NCI-H187 treated with DMSO at 0.1 percent for 48 hours (cell line): ENCODE measurements at regions not wholly inside any gene's neighbourhood (a gene's known extent, or its start where the extent isn't known, plus 50 kb on each side); places are given as distances from the start of the nearest gene placed in this dataset.
"Not testable (repeated sequence)": the region's sequence is repeated elsewhere in the genome, so short reads cannot be mapped to it uniquely, and the experiment has no call there.

Source experiments
- DNase-seq: peaks from one replicate; lab custom pipeline; 2025; lab: John Stamatoyannopoulos, UW

DNA sequence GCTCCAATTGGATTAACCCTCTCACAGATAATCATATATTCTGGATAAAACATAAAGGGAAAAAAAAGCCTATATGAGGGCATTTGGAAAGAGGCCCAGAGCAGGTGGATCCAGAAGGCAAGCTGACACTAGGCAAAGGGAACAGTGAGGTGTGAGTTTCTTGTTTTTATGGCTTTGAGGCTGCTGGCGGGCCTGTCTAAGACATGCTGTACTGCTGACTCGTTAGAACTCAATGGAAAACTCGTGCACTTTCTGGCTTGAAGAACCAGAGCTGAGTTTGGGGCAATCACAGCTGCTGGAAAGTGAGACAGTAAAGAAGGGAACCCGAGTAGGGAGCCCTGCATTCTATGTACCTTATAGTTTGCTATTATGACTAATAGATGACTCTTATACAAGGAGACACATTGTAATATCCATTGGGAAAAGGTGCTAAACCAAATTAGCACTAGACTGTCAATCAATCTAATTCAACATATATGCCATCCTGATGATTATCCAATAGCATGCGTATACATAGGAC lies 637.1 kb downstream of the GATA3 start:
- DNase-seq = no peak

DNA sequence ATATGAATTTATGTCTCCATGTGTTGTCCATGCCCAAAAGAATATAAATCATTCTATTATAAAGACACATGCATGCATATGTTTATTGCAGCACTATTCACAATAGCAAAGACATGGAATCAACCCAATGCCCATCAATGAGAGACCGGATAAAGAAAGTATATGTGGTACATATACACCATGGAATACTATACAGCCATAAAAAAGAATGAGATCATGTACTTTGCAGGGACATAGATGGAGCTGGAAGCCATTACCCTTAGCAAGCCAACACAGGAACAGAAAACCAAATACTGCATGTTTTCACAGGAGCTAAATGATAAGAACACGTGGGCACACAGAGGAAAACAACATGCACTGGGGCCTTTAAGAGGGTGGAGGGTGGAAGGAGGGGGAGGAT lies 639.1 kb downstream of the GATA3 start:
- not testable (repeated sequence) for DNase-seq

DNA sequence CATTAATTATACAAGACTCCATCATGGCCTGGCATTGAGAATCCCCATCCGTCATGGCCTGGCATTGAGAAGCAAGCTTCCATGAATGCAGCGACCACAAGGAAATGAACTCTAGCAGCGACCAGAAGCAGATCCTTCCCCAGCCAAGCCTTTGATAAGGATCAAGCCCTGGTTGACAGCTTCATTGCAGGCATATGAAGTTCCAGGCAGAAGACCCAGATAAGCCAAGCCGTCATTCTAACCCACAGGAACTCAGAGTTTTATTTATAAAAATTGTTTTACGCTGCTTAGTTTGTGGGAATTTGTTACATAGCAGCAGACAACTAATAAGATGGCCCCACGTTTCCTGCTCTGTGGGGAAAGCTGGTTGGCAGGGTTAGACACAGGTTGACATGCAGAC lies 642.3 kb downstream of the GATA3 start:
- DNase-seq = no peak

DNA sequence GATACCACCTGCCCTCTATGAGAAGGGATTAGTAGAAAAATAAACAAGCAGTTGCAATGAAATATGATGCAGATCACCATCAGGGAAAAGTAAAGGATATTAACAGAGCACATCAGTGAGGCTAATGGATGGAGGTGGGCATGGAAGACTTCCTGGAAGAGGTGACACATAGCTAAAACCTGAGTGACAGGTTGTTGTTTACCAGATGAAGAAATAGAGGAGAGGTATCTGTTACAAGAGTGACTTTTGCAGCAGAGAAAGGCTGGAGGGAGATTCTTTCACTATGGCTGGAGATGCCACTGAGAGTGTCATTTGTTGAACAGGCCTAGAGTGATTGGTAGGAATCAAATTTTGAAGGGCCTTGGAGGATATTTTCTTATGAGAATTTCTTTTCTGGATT lies 646.2 kb downstream of the GATA3 start:
- no peak for DNase-seq

DNA sequence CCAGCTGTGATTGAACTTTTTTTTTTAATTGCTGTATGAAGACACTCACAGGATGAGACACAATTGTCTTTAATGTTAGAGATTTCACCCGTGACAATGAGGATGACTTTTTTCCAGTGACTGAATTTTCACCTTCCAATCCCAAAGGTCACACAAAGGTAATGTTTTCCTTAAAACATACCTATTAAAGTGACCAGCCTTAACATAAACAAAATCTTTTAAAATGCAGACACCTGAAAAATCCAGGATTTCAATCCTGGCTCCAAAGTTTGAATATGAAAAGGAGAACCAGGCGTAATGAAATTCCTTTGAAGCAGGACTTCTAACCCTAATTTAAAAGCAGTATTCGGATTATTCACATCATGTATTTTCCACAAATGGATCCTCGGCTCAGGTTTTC lies 647.7 kb downstream of the GATA3 start:
- DNase-seq = no peak

DNA sequence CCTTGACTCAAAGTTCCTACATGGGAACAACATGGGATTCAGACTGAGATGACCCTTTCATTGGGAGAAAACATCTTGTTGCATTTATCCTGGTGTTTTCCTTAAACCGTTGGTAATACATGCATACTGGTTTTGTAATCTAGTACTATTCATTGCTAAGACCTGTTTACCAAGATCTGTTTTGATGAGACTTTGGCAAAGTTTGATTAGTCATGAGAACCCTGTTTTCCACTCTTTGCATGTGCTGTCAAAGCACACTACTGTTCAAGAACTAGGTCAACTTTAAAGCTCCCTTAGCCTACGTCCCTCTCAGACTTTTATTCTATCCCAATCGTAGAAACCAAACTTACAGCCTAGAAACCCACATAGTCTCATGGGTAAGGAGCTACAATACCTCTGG lies 650.9 kb downstream of the GATA3 start:
- no peak for DNase-seq

DNA sequence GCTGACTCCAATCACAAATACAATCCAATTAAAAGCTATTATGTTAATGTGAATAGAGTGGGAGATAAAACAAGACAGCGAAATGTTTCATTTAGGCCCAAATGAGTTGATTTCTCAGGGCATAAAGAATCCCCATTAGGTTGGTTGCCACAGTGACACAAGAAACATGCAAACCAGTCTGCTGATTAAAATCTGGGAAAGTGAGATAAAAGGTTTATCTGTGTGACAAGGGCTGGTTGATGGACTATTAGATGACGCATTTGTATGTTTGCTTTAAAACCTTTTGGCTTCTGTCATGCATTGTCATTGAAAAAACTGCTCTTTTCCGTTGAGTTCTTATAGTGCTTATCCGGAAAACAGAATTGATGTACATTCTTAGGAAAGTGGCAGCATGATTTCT lies 658.2 kb downstream of the GATA3 start:
- DNase-seq = no peak

DNA sequence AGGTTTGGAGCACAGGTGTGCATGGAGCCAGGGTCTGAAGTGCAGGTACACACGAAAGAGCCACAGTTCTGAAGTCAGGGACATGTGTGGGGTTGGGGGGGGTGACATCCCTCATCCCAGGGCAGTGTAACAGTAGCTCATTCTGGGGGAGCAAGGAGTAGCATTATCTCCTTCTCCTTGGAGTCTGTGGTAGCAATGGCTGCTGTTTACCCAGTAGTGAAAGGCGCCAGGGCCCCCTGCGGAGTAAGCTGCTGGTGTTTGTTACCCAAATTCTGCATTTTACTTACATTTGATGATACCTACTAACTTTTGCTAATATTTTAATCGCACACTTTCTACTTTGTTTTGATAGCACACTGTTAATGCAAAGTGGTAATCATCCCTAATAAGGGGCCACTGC lies 665.5 kb downstream of the GATA3 start:
- DNase-seq = no peak

DNA sequence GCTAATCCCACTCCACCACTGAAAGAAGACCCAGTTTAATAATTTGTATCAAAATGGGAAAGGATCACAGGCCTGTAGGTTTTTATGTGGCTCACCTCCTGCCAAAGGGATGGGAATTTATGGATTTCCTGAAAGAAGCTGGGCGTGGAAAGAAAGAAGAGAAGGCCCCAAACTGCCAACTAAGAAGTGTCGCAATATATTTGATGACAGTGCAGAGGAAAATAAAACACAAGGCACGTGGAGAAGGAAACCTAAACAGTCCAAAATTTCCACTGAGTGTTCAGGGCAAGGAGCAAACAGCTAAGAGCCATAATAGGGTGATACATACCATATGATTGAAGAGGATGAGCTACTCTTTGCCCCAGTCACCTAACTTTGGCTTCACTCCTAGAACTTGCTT lies 667.2 kb downstream of the GATA3 start:
- no peak for DNase-seq

DNA sequence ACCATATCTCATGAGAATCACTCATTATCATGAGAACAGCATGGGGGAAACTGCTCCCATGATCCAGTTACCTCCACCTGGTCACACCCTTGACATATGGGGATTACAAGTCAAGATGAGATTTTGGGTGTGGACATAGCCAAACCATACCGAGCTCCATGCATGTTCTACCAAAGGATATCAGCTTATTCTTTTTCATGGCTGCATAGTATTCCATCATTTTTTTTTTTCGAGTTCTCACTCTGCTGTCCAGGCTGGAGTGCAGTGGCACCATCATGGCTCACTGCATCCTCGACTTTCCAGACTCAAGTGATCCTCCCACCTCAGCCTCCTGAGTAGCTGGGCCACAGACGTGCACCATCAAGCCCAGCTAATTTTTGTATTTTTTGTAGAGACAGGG lies 668.3 kb downstream of the GATA3 start:
- DNase-seq = no peak

DNA sequence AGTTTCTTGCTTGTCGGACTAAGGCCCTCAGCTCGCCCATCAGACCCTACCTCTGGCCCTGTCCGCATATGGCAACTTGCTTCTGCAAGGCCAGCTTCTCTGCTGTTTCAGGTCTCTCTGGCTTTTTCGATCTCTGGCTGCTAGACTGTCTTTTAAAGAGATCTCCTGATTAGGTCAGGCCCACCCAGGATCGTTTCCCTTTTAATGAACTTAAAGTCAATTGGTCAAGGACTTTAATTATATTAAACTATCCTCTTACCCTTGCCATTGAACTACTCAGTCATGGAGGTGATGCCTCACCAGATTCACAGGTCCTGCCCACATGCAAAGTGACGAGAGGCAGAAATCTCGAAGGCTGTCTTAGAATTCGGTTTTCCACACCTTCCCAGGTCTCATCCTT lies 670.9 kb downstream of the GATA3 start:
- DNase-seq = no peak

DNA sequence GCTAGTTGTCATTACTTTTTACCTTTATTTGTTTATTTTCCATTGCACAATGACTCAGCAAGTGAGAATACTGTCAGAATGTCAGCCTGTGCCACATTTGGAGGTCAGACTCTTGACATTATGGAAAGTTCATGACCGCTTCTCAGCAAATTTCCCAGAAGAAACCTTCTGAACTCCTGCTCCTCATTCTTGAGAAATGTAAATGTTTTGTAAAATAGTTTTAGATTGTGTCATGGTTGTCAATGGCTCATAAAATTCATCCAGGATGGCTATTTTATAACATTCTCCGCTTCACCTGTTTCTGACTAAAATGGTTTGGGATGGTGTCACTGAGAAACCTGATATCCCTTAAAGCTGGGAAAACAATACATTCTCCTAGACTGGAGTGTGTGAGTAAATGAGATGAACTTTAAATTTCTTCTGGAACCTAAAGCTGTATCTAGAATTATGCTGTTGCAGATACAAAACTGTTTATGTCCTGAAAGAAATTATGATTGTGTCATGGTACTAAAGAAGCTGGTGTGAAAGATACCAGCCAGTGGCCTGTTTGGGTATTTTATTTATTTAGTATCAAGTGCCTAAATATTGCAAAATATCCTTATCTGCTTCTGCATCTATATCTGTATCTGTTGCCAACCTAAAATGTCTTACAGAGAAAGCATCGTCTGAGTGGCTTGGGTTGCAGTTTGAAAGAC lies 671.7 kb downstream of the GATA3 start:
- DNase-seq = no peak

DNA sequence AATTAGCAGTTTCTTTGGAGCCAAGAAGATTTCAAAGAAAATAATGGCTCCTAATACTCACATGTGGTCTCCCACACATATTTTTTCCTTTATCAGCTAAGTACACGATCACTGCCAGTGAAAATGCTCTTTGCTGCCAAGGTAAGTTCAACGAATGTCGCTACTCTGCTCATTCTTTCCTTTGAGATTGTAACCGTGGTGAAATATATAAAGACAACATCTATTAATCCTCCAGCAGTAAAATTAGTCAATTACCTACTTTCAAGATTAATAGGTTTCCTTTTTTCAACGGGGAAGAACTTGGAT lies 672.2 kb downstream of the GATA3 start:
- DNase-seq = no peak

DNA sequence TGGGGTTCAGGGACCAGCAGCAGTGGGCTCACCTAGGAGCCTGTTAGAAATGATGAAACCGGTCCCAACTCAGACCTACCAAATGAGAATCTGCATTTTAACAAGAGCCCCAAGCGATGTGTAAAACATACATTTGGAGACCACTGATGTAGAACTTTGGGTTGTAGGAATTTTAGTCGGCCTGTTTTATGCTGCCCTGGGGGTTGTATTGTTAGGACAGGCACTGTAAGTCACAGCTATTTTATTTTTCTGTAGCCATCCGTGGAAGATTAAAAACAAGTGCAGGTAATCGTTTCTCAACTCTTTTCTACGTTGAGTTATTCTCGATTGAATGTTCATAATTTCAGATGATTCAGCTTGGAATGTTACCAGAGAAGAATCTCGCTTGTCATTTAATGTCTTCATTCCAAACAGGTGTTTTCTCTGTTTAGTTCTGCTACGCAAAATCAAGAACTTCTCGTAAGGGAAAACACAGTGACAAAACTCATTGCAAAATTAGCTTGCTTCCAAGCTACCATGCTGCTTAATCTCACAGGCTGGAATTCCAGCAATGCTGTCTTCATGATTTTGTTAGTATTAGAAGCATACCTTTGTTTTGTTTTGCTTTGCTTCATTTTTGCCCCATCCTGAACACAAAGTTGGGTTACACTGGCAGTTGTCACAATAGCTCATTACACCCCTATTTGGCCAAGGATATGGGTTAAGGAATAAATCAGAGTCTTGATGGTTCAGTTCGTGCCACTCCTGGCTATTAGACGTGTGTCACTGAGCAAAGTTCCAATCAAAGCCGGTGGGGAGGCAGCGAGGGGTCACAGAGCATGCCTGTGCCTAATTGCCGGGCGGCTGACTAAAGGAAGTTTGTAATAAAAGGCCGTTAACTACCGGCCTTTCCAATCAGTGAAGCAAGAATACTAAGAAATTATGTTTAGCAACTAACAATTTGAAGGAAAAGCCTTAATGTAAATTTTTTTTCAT lies 676.9 kb downstream of the GATA3 start:
- DNase-seq = no peak

DNA sequence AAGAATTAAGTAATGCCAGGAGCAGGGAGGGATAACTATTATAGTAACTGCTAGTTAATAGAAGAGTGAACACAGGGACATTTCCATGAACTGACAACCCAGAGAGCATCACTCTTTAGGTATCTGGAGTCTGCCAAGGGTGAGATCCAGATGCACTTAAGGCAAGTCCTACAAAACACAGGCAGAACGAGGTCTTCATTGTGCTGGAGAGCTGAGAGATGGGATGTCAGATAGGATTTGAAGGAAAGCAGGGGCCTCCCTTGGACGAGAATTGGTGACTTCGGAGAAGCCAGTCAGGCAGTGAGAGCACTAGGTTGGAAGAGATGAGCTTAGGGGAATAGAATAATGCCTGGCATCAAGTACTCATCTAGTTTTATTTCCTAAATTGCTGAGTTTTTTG lies 684.5 kb downstream of the GATA3 start:
- DNase-seq = no peak

DNA sequence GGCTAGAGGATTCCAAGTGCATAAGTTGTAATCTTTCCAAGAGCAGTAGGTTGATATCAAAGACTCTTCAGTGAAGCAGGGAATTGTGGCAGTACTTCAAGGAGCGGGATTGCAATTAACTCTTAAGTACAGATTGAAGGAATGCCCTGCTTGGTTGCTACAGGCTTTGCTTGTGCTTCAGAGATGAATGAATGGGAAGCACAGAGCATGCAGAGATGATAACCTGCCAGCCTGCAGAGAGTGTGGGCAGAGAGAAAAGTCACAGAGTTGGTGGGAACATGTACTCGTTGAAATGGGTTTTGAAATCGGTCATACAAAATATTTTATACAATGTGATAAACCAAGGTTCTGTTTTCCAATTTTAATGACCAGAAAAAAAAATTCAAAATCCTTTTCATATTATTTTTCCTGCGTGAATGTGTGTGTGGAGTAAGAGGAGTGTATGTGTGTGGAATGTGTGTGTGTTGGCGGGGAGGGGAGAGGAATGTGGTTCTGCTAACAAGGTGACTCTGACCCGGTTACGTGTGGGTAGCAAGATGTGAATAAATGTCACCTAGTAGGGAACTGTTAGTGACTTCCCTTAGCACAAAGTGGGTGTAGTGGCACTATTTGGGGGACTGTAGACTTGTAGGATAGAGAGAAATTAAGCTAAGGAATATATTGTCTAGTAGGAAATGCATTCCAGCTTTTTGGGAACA lies 697.8 kb downstream of the GATA3 start:
- DNase-seq = no peak

DNA sequence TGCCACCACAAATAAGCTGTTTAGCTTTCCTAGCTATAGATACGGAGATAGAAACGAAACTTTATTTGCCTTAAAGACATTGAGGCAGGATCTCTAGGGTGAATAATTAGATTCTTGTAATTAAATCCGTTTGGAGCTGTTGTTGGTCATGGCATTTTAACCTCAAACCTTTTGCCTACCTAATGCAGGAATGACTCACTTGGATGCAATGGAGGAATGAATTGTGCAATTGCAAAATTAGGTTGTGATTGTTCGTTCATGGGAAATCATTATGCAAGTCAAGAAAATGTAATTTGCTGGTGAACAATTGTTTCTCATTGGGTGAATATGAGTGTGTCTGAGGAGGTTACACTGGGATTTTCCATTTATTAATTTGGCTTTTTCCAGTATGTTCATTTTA lies 703.5 kb downstream of the GATA3 start:
- no peak for DNase-seq

DNA sequence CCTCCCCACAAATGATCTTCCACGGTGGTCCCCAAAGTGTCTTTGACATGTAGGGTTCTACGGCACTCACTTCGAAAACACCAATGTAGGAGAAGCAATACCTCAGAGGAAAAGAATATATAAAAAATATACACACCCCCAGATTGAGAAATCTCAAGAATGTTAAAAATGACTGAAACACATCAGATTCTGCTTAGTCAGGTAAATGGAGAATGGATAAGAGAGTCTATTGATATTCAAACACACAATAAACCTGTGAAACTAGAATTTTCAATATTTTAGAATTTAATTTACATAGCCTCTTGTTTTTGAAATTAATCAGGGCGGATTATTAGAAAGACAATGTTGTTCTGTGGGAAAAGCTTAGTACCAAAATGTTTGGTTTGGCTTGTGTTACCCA lies 712.4 kb downstream of the GATA3 start:
- DNase-seq = no peak

DNA sequence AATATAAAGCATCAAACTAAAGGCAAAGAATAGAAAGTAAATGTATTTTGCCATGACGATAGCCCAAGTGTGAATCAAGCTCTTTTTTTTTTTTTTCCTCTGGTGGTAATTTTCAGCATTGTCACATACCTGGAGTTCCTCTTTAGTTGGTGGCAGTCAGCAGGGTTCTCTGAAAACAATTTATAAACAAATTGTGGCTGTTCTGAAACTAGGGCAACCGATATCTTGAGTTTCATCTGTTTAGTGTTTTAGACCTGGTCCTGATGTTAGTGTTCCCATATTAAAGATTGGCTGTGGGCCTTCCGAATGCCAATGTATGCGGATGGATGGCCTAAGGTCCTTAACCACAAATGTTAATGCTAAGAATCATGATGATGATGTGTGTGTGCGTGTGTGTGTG lies 713.1 kb downstream of the GATA3 start:
- DNase-seq = no peak

DNA sequence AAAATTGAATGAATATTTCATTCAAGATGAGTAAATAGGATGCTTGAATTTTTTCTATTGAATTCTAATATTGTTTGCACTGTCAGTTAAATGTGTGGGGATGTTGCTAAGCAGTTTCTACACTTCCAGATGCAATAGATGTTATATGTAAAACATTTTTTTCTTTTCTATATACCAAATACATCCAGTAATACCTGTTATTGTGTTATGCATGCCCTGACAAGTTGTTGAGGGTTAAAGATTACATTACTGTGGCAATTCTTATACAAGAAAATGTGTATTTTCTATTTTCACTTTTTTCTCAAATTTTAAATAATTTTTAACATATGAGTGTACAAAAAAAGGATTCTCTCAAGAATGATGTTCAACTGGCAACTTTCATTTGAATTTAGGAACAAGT lies 713.9 kb downstream of the GATA3 start:
- DNase-seq = no peak

DNA sequence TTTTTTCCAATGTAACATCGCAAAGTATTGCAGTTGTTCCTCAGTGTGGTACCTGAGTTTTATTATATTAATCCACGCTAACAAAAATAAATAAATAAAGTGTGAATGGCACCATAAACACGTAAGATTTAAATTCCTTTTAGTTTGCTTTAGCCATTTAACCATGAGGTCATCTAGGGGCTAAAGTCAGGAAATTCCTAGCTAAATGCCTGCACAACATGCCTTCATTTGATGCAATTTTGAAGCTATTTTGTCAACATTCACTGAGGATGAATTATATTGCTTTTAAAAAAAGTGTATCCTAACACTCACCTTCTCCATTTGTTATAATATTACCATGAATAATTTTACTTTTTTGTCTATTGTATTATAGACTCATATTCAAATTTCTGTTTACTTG lies 714.4 kb downstream of the GATA3 start:
- DNase-seq = no peak

DNA sequence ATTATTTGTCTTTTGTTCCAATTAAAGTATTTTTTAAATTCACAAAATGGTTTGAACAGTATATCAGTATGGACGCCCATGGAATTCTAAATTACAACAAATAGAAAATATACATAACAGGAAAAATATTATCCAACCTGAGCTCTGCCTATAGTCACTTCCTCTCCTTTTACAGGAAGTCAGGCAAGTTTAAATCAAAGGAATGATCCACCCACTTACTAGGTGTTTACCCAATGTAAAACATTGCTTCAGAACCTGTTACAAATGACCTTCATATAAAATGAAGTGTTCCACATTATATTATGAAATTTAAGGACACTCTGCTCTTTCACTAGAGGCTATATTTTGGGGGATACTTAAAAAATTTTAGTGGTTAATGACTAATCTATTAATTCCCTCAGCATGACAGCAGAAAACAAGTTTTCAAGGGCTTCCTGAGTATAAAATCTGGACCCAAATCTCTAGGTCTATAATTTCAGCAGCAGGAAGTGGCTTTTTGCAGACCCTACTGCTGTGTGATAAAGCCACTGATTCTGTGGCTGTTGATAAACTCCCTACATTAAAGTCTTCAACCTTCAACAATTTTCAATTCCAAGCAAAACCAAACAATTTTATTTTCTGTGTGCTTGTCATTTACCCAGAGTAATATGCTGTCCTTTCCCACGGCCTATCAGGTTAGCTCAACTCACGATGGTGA lies 722.6 kb downstream of the GATA3 start:
- DNase-seq = no peak
